Fibroblast of lung (primary cell): ENCODE measurements at regions not wholly inside any gene's neighbourhood (a gene's known extent, or its start where the extent isn't known, plus 50 kb on each side); places are given as distances from the start of the nearest gene placed in this dataset.

Experiments
- DNase-seq, 2 donors: peaks; one replicate each; pipeline versions ENCODE4 v3.0.0 to v3.0.0-alpha.2; 2010; ENCODE audit warnings: low read depth in 2 of 2
- H2AFZ ChIP-seq: 2 replicates; pipeline ENCODE4 v1.5.1; 2012; ENCODE audit warnings: low read length, control low read depth, inconsistent platforms
- H3K27ac ChIP-seq: 2 replicates; pipeline ENCODE4 v1.5.1; 2011; ENCODE audit warnings: low read length, control low read depth; ENCODE audit not compliant: insufficient read depth
- H3K27me3 ChIP-seq: 2 replicates; pipeline ENCODE4 v1.5.1; 2011; ENCODE audit warnings: mild to moderate bottlenecking, low read length; ENCODE audit not compliant: control insufficient read depth, insufficient read depth
- H3K36me3 ChIP-seq: 2 replicates; pipeline ENCODE4 v1.5.1; 2011; ENCODE audit warnings: low read length; ENCODE audit not compliant: control insufficient read depth, insufficient read depth
- H3K4me1 ChIP-seq: 2 replicates; pipeline ENCODE4 v1.5.1; 2011; ENCODE audit warnings: low read length; ENCODE audit not compliant: control insufficient read depth, insufficient read depth; ENCODE audit errors: extremely low read depth
- H3K4me2 ChIP-seq: 2 replicates; pipeline ENCODE4 v1.5.1; 2011; ENCODE audit warnings: low read length, control low read depth; ENCODE audit not compliant: insufficient read depth; ENCODE audit errors: extremely low read depth
- H3K4me3 ChIP-seq, 4 experiments: fragments of 200-600 bp in 1 of 4; sonication (generic) in 1 of 4; replicated peaks in 1 of 4; 2 replicates each; pipeline ENCODE4 v1.5.1; 2011 to 2016; ENCODE audit warnings: low read length in 4 of 4, low read depth in 3 of 4, mild to moderate bottlenecking in 3 of 4, control low read depth in 2 of 4, inconsistent platforms in 1 of 4, mixed read lengths in 1 of 4; ENCODE audit not compliant: insufficient read depth in 1 of 4; ENCODE audit errors: control extremely low read depth in 1 of 4
- H3K79me2 ChIP-seq: 2 replicates; pipeline ENCODE4 v1.5.1; 2012; ENCODE audit warnings: mild to moderate bottlenecking, low read length, inconsistent platforms; ENCODE audit not compliant: control insufficient read depth, insufficient read depth
- H3K9ac ChIP-seq: 2 replicates; pipeline ENCODE4 v1.5.1; 2011; ENCODE audit warnings: mild to moderate bottlenecking, low read length, control low read depth; ENCODE audit not compliant: insufficient read depth
- H3K9me3 ChIP-seq: 2 replicates; pipeline ENCODE4 v1.5.1; 2012; ENCODE audit warnings: low read depth, low read length; ENCODE audit not compliant: control insufficient read depth, insufficient read depth
- H4K20me1 ChIP-seq: 2 replicates; pipeline ENCODE4 v1.5.1; 2011; ENCODE audit warnings: low read length; ENCODE audit not compliant: control insufficient read depth, insufficient read depth; ENCODE audit errors: extremely low read depth
- CTCF ChIP-seq, 2 donors: IDR thresholded peaks in 1 of 2; conservative IDR thresholded peaks in 1 of 2; 1 replicate in 1 of 2; 2 replicates in 1 of 2; pipeline ENCODE4 v1.5.1; 2011 to 2012; ENCODE audit warnings: low read length in 2 of 2, control low read depth in 1 of 2, inconsistent platforms in 1 of 2, low read depth in 1 of 2, mild to moderate bottlenecking in 1 of 2
- EZH2 ChIP-seq: IDR thresholded peaks from 2 replicates; pipeline ENCODE4 v1.5.1; 2012; ENCODE audit warnings: low read length, control low read depth, mild to moderate bottlenecking; ENCODE audit errors: missing control alignments

DNA sequence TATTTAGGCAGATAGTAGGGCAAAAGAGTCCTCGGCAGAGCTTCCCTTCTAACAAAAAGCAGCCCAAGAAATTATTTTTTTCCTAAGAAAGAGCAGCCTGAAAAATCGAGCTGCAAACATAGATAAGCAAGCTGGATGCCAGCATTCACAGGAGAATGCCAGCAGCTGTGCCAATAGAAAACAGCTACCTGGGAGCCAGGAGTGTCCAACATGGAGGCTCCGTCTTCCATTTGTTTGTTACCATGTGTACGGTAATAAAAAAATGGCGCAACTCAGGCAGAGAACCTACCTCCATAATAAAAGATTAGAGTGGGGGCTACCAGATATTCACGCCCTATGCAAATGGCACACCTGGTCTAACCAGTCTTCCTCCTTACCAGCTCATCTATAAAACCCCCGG, 77.6 kb upstream of the IPO5 start:
- DNase-seq, result no peak
- no peaks in the 10 kb centered on the region for H3K27me3 ChIP-seq
- no peak overlapping the region for H3K4me3 ChIP-seq
- H3K9ac ChIP-seq, result no peak overlapping the region
- H3K9me3 ChIP-seq, result no peaks in the 10 kb centered on the region
- no peaks in the 10 kb centered on the region for H3K79me2 ChIP-seq
- H2AFZ ChIP-seq, result no peak overlapping the region
- H3K36me3 ChIP-seq, result no peaks in the 10 kb centered on the region
- no peak overlapping the region for H3K27ac ChIP-seq
- TF ChIP-seq EZH2 (no peak), CTCF (conservative IDR thresholded peaks at IDR 0.05 in 1 of 2, IDR thresholded peaks at IDR 0.05 in 1 of 2; ENCODE audit: low read depth in 1 of 2, low read length in 2 of 2) (no peak)
- peaks cover 8% of the 10 kb centered on the region for H3K4me1 ChIP-seq
- H3K4me2 ChIP-seq, result no peak overlapping the region
- H4K20me1 ChIP-seq, result no peaks in the 10 kb centered on the region

DNA sequence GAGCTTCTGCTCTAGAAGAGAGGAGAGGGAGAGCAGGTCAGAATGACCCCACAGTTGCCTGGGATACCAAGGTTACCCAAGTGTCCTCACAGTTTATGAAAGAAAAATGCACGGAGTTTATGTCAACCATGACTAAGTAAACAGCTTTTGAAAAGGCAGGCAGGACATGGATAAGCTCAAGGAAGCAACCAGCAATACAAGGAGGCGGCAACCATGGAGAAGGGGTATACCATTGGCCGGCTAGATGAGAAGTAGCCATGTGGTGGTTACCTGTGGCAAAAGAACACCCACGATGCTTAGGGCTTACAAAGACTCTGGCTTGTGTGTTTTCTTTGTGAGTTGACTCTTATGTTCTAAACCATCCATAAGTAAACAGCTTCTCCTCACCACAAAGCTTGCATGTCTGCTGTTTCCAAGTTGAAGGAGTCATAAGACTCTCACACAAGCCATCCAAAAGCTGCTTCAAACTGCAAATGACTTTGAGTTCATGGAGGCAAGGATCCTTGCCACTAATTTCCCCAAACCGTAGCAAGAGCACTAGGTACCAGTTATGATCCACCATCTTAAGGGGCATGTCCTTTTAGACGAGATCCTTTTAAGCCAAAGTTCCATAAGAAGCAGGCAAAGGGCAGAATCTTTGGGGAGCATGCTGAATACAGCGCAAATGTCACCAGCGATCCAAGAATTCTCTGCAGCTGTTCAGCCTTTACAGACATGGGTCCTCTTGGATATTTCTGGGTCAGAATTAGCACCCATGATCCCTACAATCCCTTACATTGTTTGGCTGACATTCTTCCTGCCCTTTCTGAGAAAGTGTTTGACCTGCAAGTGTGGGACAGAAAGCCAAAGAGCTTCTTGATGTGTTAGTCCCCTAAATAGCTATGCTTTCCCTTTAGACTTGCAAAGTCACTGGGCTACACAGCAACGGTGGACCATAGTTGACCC, 74.8 kb upstream of the IPO5 start:
- H3K4me1 ChIP-seq, result peaks cover 8% of the 10 kb centered on the region
- peak in 1 of 2 donors; percentile 19 for DNase-seq
- no peak overlapping the region for H3K4me2 ChIP-seq
- no peak overlapping the region for H3K27ac ChIP-seq
- no peak overlapping the region for H3K4me3 ChIP-seq
- H3K9me3 ChIP-seq, result no peaks in the 10 kb centered on the region
- no peaks in the 10 kb centered on the region for H3K79me2 ChIP-seq
- no peak for TF ChIP-seq EZH2
- TF ChIP-seq CTCF (conservative IDR thresholded peaks at IDR 0.05 in 1 of 2, IDR thresholded peaks at IDR 0.05 in 1 of 2; ENCODE audit: low read depth in 1 of 2, low read length in 2 of 2), result no peak
- H3K9ac ChIP-seq, result no peak overlapping the region
- H3K36me3 ChIP-seq, result no peaks in the 10 kb centered on the region
- no peaks in the 10 kb centered on the region for H3K27me3 ChIP-seq
- H2AFZ ChIP-seq, result peak overlapping the region; percentile 17
- H4K20me1 ChIP-seq, result no peaks in the 10 kb centered on the region

DNA sequence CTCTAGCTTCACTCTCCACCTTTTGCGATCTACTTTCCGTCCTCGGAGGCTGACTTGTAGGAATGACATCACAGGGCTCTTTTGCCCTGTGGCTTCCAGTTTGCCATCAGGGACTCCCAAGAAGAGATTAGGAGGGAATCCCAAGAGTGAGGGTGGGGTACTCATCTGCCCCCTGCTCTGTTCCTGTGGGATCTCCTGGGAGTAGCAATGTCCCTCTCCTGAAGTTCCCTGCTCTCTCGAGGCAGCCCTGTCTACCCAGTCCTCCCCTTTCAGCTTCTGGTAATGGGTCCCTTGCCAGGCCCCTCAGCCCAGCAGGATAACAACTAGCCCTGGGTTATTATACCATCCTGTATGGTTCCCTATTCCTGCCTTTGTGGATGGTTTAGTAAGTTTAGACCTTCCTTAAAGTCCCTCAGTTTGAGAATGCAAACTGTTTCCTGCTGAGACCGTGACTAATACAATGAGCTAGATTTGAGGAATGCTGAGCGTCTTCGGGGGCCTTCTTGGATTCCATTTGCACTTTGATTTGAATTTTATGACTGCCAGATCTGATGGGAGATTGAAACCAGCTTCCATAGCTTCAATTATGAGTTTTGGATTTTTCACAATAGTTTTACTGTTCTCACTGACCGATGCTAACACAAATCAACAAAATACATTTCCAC, 73.7 kb upstream of the IPO5 start:
- peak; percentile 80 to 92 for DNase-seq
- Histone ChIP-seq H3K9me3 (no peaks in the 10 kb centered on the region), H3K79me2 (no peaks in the 10 kb centered on the region), H3K27ac (peak overlapping the region; percentile 90), H2AFZ (peak overlapping the region; percentile 15), H3K4me3 (no peak overlapping the region), H3K36me3 (no peaks in the 10 kb centered on the region), H4K20me1 (no peaks in the 10 kb centered on the region), H3K27me3 (no peaks in the 10 kb centered on the region), H3K9ac (no peak overlapping the region), H3K4me2 (peak overlapping the region; percentile 39), H3K4me1 (peaks cover 8% of the 10 kb centered on the region)
- TF ChIP-seq CTCF (conservative IDR thresholded peaks at IDR 0.05 in 1 of 2, IDR thresholded peaks at IDR 0.05 in 1 of 2; ENCODE audit: low read depth in 1 of 2, low read length in 2 of 2), result no peak
- TF ChIP-seq EZH2, result no peak
